HCT116 (cell line): ENCODE measurements at regions not wholly inside any gene's neighbourhood (a gene's known extent, or its start where the extent isn't known, plus 50 kb on each side); places are given as distances from the start of the nearest gene placed in this dataset.

Source experiments
- ATAC-seq: fragments of 200-7000 bp; cut with Tn5 transposase; 2 replicates; pipeline ENCODE4 v1.9.1; 2020; ENCODE audit warnings: mild to moderate bottlenecking, moderate library complexity
- BruUV-seq: library from RNA; stranded (reverse); fragments of 400-500 nt; replicated peaks from 2 replicates; lab custom pipeline; 2021; lab: Mats Ljungman, UMichigan
- CTCF ChIA-PET: fragments of 300-600 bp; sonication (Branson Sonifier 250); formaldehyde crosslinking; loops from one replicate; lab custom pipeline; 2021; ENCODE audit warnings: antibody characterized with exemption; lab: Charles Lee
- POLR2A ChIA-PET: fragments of 300-600, 350-600 bp; sonication (Branson Sonifier 250); formaldehyde crosslinking; loops from one replicate; lab custom pipeline; 2021; ENCODE audit warnings: antibody characterized with exemption; lab: Charles Lee
- RAD21 ChIA-PET, 2 experiments: fragments of 300-600 bp; sonication (Branson Sonifier 250); formaldehyde crosslinking; loops; one replicate each; lab custom pipeline; 2023; ENCODE audit warnings: low total read pairs in 2 of 2; ENCODE audit not compliant: uncharacterized antibody in 2 of 2, unreplicated experiment in 2 of 2, low non-redundant PET in 1 of 2; lab: Charles Lee
- DNase-seq: peaks from one replicate; pipeline ENCODE4 v3.0.0-alpha.2; 2010; ENCODE audit warnings: low read depth, low spot score
- H2AFZ ChIP-seq: fragments of 200-600 bp; shearing (Covaris generic), sonication (generic); 2 replicates; pipeline ENCODE4 v1.6.1; 2017; ENCODE audit warnings: low read depth, mixed run types, mixed read lengths, antibody characterized with exemption, low read length; ENCODE audit not compliant: poor library complexity, severe bottlenecking
- H3K27ac ChIP-seq: 2 replicates; pipeline ENCODE4 v1.5.1; 2012; ENCODE audit warnings: low read depth, low read length
- H3K27me3 ChIP-seq: fragments of 200-600 bp; sonication (generic); 2 replicates; pipeline ENCODE4 v1.6.1; 2016; ENCODE audit warnings: mixed run types, low read length, mixed read lengths; ENCODE audit not compliant: insufficient read depth
- H3K36me3 ChIP-seq, 2 experiments: fragments of 200-500 bp in 1 of 2; fragments of 200-600 bp in 1 of 2; sonication (Bioruptor generic) in 1 of 2; sonication (generic) in 1 of 2; 2 replicates each; pipeline versions ENCODE4 v1.5.1 to v1.6.1; 2014 to 2016; ENCODE audit warnings: low read length in 2 of 2, inconsistent platforms in 1 of 2, mixed read lengths in 1 of 2, mixed run types in 1 of 2; ENCODE audit not compliant: insufficient read depth in 2 of 2, control insufficient read depth in 1 of 2
- H3K4me1 ChIP-seq, 2 experiments: fragments of 200-600 bp in 1 of 2; sonication (generic) in 1 of 2; 2 replicates each; pipeline versions ENCODE4 v1.5.1 to v1.6.1; 2012 to 2017; ENCODE audit warnings: low read length in 2 of 2, inconsistent platforms in 1 of 2, mild to moderate bottlenecking in 1 of 2, mixed read lengths in 1 of 2, mixed run types in 1 of 2, moderate library complexity in 1 of 2; ENCODE audit not compliant: insufficient read depth in 2 of 2, control insufficient read depth in 1 of 2
- H3K4me2 ChIP-seq: fragments of 200-600 bp; sonication (generic); 2 replicates; pipeline ENCODE4 v1.6.1; 2017; ENCODE audit warnings: mixed run types, low read length, mixed read lengths
- H3K4me3 ChIP-seq, 2 experiments: fragments of 200-600 bp in 1 of 2; sonication (generic) in 1 of 2; replicated peaks in 1 of 2; 2 replicates each; pipeline ENCODE4 v1.5.1; 2011 to 2016; ENCODE audit warnings: low read length in 2 of 2, control low read depth in 1 of 2, low read depth in 1 of 2, mild to moderate bottlenecking in 1 of 2, mixed read lengths in 1 of 2, mixed run types in 1 of 2
- H3K79me2 ChIP-seq: fragments of 200-600 bp; sonication (generic); 2 replicates; pipeline ENCODE4 v1.6.1; 2017; ENCODE audit warnings: mild to moderate bottlenecking, mixed run types, low read length, moderate library complexity, mixed read lengths; ENCODE audit not compliant: insufficient read depth
- H3K9ac ChIP-seq: fragments of 200-600 bp; sonication (generic); 2 replicates; pipeline ENCODE4 v1.6.1; 2016; ENCODE audit warnings: low read length, mixed read lengths
- H3K9me2 ChIP-seq: fragments of 200-600 bp; sonication (generic), shearing (Covaris generic); 2 replicates; pipeline ENCODE4 v1.6.1; 2017; ENCODE audit warnings: mixed run types, mild to moderate bottlenecking, moderate library complexity; ENCODE audit not compliant: insufficient read depth
- H3K9me3 ChIP-seq, 2 experiments: fragments of 200-500 bp in 1 of 2; fragments of 200-600 bp in 1 of 2; sonication (Bioruptor generic) in 1 of 2; sonication (generic) in 1 of 2; 2 replicates each; pipeline ENCODE4 v1.6.1; 2014 to 2017; ENCODE audit warnings: low read length in 2 of 2, mixed read lengths in 2 of 2, inconsistent platforms in 1 of 2, low read depth in 1 of 2, mild to moderate bottlenecking in 1 of 2, mixed run types in 1 of 2, moderate library complexity in 1 of 2; ENCODE audit not compliant: control insufficient read depth in 1 of 2, insufficient read depth in 1 of 2
- H4K20me1 ChIP-seq: fragments of 200-600 bp; sonication (generic), shearing (Covaris generic); 2 replicates; pipeline ENCODE4 v1.6.1; 2017; ENCODE audit warnings: mixed run types, mild to moderate bottlenecking, moderate library complexity; ENCODE audit not compliant: insufficient read depth
- ATF3 ChIP-seq: IDR thresholded peaks from 2 replicates; pipeline ENCODE4 v1.6.1; 2012
- CEBPB ChIP-seq: IDR thresholded peaks from 2 replicates; pipeline ENCODE4 v1.6.1; 2012; ENCODE audit warnings: low read depth
- EGR1 ChIP-seq: IDR thresholded peaks from 2 replicates; pipeline ENCODE4 v1.6.1; 2012; ENCODE audit warnings: low read depth
- ELF1 ChIP-seq: IDR thresholded peaks from 2 replicates; pipeline ENCODE4 v1.6.1; 2012; ENCODE audit warnings: low read depth, borderline replicate concordance
- FOSL1 ChIP-seq: IDR thresholded peaks from 2 replicates; pipeline ENCODE4 v1.6.1; 2012; ENCODE audit warnings: low read depth
- JUND ChIP-seq: IDR thresholded peaks from 2 replicates; pipeline ENCODE4 v1.6.1; 2012
- MAX ChIP-seq: IDR thresholded peaks from 2 replicates; pipeline ENCODE4 v1.6.1; 2012
- POLR2AphosphoS5 ChIP-seq: IDR thresholded peaks from 2 replicates; pipeline ENCODE4 v1.6.1; 2011; ENCODE audit warnings: mild to moderate bottlenecking, low read depth, low read length, moderate library complexity
- ZFX ChIP-seq: fragments of 450-650 bp; IDR thresholded peaks from 2 replicates; pipeline ENCODE4 v1.6.1; 2017
- ZNF274 ChIP-seq: fragments of 200-500 bp; sonication (Bioruptor generic); IDR thresholded peaks from 2 replicates; pipeline ENCODE4 v1.6.1; 2014; ENCODE audit warnings: mild to moderate bottlenecking, low read depth, low read length, inconsistent platforms
- intact Hi-C: fragments of 100-400 bp; cut with micrococcal nuclease; formaldehyde crosslinking; loops from 2 replicates; pipeline ENCODE4 v1.10.0; 2022

GRCh38 chr1:216832192-216832591 lies 109.0 kb upstream of the ESRRG start (continued):
- no peak for TF ChIP-seq ZFX
- TF ChIP-seq, all 23 proteins: peak for 0

GRCh38 chr1:216830424-216831210 lies 107.4 kb upstream of the ESRRG start:
- TF ChIP-seq CEBPB (no peak), JUND (no peak), MAX (no peak), EGR1 (no peak), FOSL1 (no peak), ZNF274 (no peak), POLR2AphosphoS5 (no peak), ELF1 (no peak)
- no peak overlapping the region for H3K4me2 ChIP-seq
- DNase-seq (no peak), ATAC-seq (no peak)
- CTCF ChIA-PET, result no interaction called here
- no peaks in the 10 kb centered on the region for H3K36me3 ChIP-seq
- no peaks in the 10 kb centered on the region for H3K4me1 ChIP-seq
- H3K9ac ChIP-seq, result no peak overlapping the region
- RAD21 ChIA-PET, result no interaction called here
- no peak overlapping the region for H2AFZ ChIP-seq
- H3K9me3 ChIP-seq, result no peaks in the 10 kb centered on the region
- POLR2A ChIA-PET, result no interaction called here
- H3K27ac ChIP-seq, result no peak overlapping the region
- no peaks in the 10 kb centered on the region for H4K20me1 ChIP-seq
- intact Hi-C loops, result no loop called here
- no TSS peak for BruUV-seq
- H3K9me2 ChIP-seq, result no peaks in the 10 kb centered on the region
- H3K4me3 ChIP-seq, result no peak overlapping the region
- H3K79me2 ChIP-seq, result no peaks in the 10 kb centered on the region
- no peaks in the 10 kb centered on the region for H3K27me3 ChIP-seq

- H3K4me2 ChIP-seq, result no peak overlapping the region
- H3K9me3 ChIP-seq, result peaks cover 0 to 4% of the 10 kb centered on the region in 2 experiments; a peak in 1 of 4 replicates
- no peaks in the 10 kb centered on the region for H4K20me1 ChIP-seq
- H3K36me3 ChIP-seq, result no peaks in the 10 kb centered on the region
- no peaks in the 10 kb centered on the region for H3K79me2 ChIP-seq
- RAD21 ChIA-PET, result no interaction called here
- no peak overlapping the region for H3K27ac ChIP-seq
- no peak for DNase-seq
- H3K27me3 ChIP-seq, result no peaks in the 10 kb centered on the region
- no peak overlapping the region for H3K4me3 ChIP-seq
- POLR2A ChIA-PET, result no interaction called here
- no peak overlapping the region for H3K9ac ChIP-seq
- H2AFZ ChIP-seq, result no peak overlapping the region
- ATAC-seq, result no peak
- no peaks in the 10 kb centered on the region for H3K9me2 ChIP-seq
- CTCF ChIA-PET, result no interaction called here
- no TSS peak for BruUV-seq
- H3K4me1 ChIP-seq, result no peaks in the 10 kb centered on the region
- intact Hi-C loops, result no loop called here
- no peak for TF ChIP-seq CEBPB
- TF ChIP-seq ATF3, result no peak
- TF ChIP-seq ZNF274, result no peak
- no peak for TF ChIP-seq ZFX
These were observed 104.0 kb upstream of the ESRRG start for GRCh38 chr1:216827251-216827650.
